HCT116 (cell line): ENCODE measurements at regions not wholly inside any gene's neighbourhood (a gene's known extent, or its start where the extent isn't known, plus 50 kb on each side); places are given as distances from the start of the nearest gene placed in this dataset.

ENCODE experiments used
- ATAC-seq: fragments of 200-7000 bp; cut with Tn5 transposase; 2 replicates; pipeline ENCODE4 v1.9.1; 2020; ENCODE audit warnings: mild to moderate bottlenecking, moderate library complexity
- BruUV-seq: library from RNA; stranded (reverse); fragments of 400-500 nt; replicated peaks from 2 replicates; lab custom pipeline; 2021; lab: Mats Ljungman, UMichigan
- CTCF ChIA-PET: fragments of 300-600 bp; sonication (Branson Sonifier 250); formaldehyde crosslinking; loops from one replicate; lab custom pipeline; 2021; ENCODE audit warnings: antibody characterized with exemption; lab: Charles Lee
- POLR2A ChIA-PET: fragments of 300-600, 350-600 bp; sonication (Branson Sonifier 250); formaldehyde crosslinking; loops from one replicate; lab custom pipeline; 2021; ENCODE audit warnings: antibody characterized with exemption; lab: Charles Lee
- RAD21 ChIA-PET, 2 experiments: fragments of 300-600 bp; sonication (Branson Sonifier 250); formaldehyde crosslinking; loops; one replicate each; lab custom pipeline; 2023; ENCODE audit warnings: low total read pairs in 2 of 2; ENCODE audit not compliant: uncharacterized antibody in 2 of 2, unreplicated experiment in 2 of 2, low non-redundant PET in 1 of 2; lab: Charles Lee
- DNase-seq: peaks from one replicate; pipeline ENCODE4 v3.0.0-alpha.2; 2010; ENCODE audit warnings: low read depth, low spot score
- H2AFZ ChIP-seq: fragments of 200-600 bp; shearing (Covaris generic), sonication (generic); 2 replicates; pipeline ENCODE4 v1.6.1; 2017; ENCODE audit warnings: low read depth, mixed run types, mixed read lengths, antibody characterized with exemption, low read length; ENCODE audit not compliant: poor library complexity, severe bottlenecking
- H3K27ac ChIP-seq: 2 replicates; pipeline ENCODE4 v1.5.1; 2012; ENCODE audit warnings: low read depth, low read length
- H3K27me3 ChIP-seq: fragments of 200-600 bp; sonication (generic); 2 replicates; pipeline ENCODE4 v1.6.1; 2016; ENCODE audit warnings: mixed run types, low read length, mixed read lengths; ENCODE audit not compliant: insufficient read depth
- H3K36me3 ChIP-seq, 2 experiments: fragments of 200-500 bp in 1 of 2; fragments of 200-600 bp in 1 of 2; sonication (Bioruptor generic) in 1 of 2; sonication (generic) in 1 of 2; 2 replicates each; pipeline versions ENCODE4 v1.5.1 to v1.6.1; 2014 to 2016; ENCODE audit warnings: low read length in 2 of 2, inconsistent platforms in 1 of 2, mixed read lengths in 1 of 2, mixed run types in 1 of 2; ENCODE audit not compliant: insufficient read depth in 2 of 2, control insufficient read depth in 1 of 2
- H3K4me1 ChIP-seq, 2 experiments: fragments of 200-600 bp in 1 of 2; sonication (generic) in 1 of 2; 2 replicates each; pipeline versions ENCODE4 v1.5.1 to v1.6.1; 2012 to 2017; ENCODE audit warnings: low read length in 2 of 2, inconsistent platforms in 1 of 2, mild to moderate bottlenecking in 1 of 2, mixed read lengths in 1 of 2, mixed run types in 1 of 2, moderate library complexity in 1 of 2; ENCODE audit not compliant: insufficient read depth in 2 of 2, control insufficient read depth in 1 of 2
- H3K4me2 ChIP-seq: fragments of 200-600 bp; sonication (generic); 2 replicates; pipeline ENCODE4 v1.6.1; 2017; ENCODE audit warnings: mixed run types, low read length, mixed read lengths
- H3K4me3 ChIP-seq, 2 experiments: fragments of 200-600 bp in 1 of 2; sonication (generic) in 1 of 2; replicated peaks in 1 of 2; 2 replicates each; pipeline ENCODE4 v1.5.1; 2011 to 2016; ENCODE audit warnings: low read length in 2 of 2, control low read depth in 1 of 2, low read depth in 1 of 2, mild to moderate bottlenecking in 1 of 2, mixed read lengths in 1 of 2, mixed run types in 1 of 2
- H3K79me2 ChIP-seq: fragments of 200-600 bp; sonication (generic); 2 replicates; pipeline ENCODE4 v1.6.1; 2017; ENCODE audit warnings: mild to moderate bottlenecking, mixed run types, low read length, moderate library complexity, mixed read lengths; ENCODE audit not compliant: insufficient read depth
- H3K9ac ChIP-seq: fragments of 200-600 bp; sonication (generic); 2 replicates; pipeline ENCODE4 v1.6.1; 2016; ENCODE audit warnings: low read length, mixed read lengths
- H3K9me2 ChIP-seq: fragments of 200-600 bp; sonication (generic), shearing (Covaris generic); 2 replicates; pipeline ENCODE4 v1.6.1; 2017; ENCODE audit warnings: mixed run types, mild to moderate bottlenecking, moderate library complexity; ENCODE audit not compliant: insufficient read depth
- H3K9me3 ChIP-seq, 2 experiments: fragments of 200-500 bp in 1 of 2; fragments of 200-600 bp in 1 of 2; sonication (Bioruptor generic) in 1 of 2; sonication (generic) in 1 of 2; 2 replicates each; pipeline ENCODE4 v1.6.1; 2014 to 2017; ENCODE audit warnings: low read length in 2 of 2, mixed read lengths in 2 of 2, inconsistent platforms in 1 of 2, low read depth in 1 of 2, mild to moderate bottlenecking in 1 of 2, mixed run types in 1 of 2, moderate library complexity in 1 of 2; ENCODE audit not compliant: control insufficient read depth in 1 of 2, insufficient read depth in 1 of 2
- H4K20me1 ChIP-seq: fragments of 200-600 bp; sonication (generic), shearing (Covaris generic); 2 replicates; pipeline ENCODE4 v1.6.1; 2017; ENCODE audit warnings: mixed run types, mild to moderate bottlenecking, moderate library complexity; ENCODE audit not compliant: insufficient read depth
- CEBPB ChIP-seq: IDR thresholded peaks from 2 replicates; pipeline ENCODE4 v1.6.1; 2012; ENCODE audit warnings: low read depth
- CTCF ChIP-seq, 3 experiments: fragments of 200-600 bp in 1 of 3; sonication (generic) in 1 of 3; IDR thresholded peaks in 2 of 3; conservative IDR thresholded peaks in 1 of 3; 2 replicates each; pipeline ENCODE4 v1.5.1; 2012 to 2017; ENCODE audit warnings: low read depth in 2 of 3, low read length in 2 of 3, antibody characterized with exemption in 1 of 3, borderline replicate concordance in 1 of 3, control low read depth in 1 of 3, mild to moderate bottlenecking in 1 of 3, mixed read lengths in 1 of 3, mixed run types in 1 of 3, moderate library complexity in 1 of 3; ENCODE audit not compliant: insufficient read depth in 1 of 3
- EGR1 ChIP-seq: IDR thresholded peaks from 2 replicates; pipeline ENCODE4 v1.6.1; 2012; ENCODE audit warnings: low read depth
- ELF1 ChIP-seq: IDR thresholded peaks from 2 replicates; pipeline ENCODE4 v1.6.1; 2012; ENCODE audit warnings: low read depth, borderline replicate concordance
- EZH2 ChIP-seq: fragments of 200-600 bp; sonication (generic); IDR thresholded peaks from 2 replicates; pipeline ENCODE4 v1.6.1; 2017; ENCODE audit warnings: antibody characterized with exemption, mixed run types
- EZH2phosphoT487 ChIP-seq: fragments of 200-600 bp; IDR thresholded peaks from 2 replicates; pipeline ENCODE4 v1.6.1; 2018; ENCODE audit warnings: antibody characterized with exemption, borderline replicate concordance
- FOSL1 ChIP-seq: IDR thresholded peaks from 2 replicates; pipeline ENCODE4 v1.6.1; 2012; ENCODE audit warnings: low read depth
- POLR2AphosphoS5 ChIP-seq: IDR thresholded peaks from 2 replicates; pipeline ENCODE4 v1.6.1; 2011; ENCODE audit warnings: mild to moderate bottlenecking, low read depth, low read length, moderate library complexity
- RAD21 ChIP-seq: IDR thresholded peaks from 2 replicates; pipeline ENCODE4 v1.6.1; 2012; ENCODE audit warnings: low read depth, mild to moderate bottlenecking
- REST ChIP-seq: IDR thresholded peaks from 2 replicates; pipeline ENCODE4 v1.6.1; 2012; ENCODE audit warnings: low read depth
- SIN3A ChIP-seq: IDR thresholded peaks from 2 replicates; pipeline ENCODE4 v1.6.1; 2012; ENCODE audit warnings: low read depth
- TCF7L2 ChIP-seq: IDR thresholded peaks from 2 replicates; pipeline ENCODE4 v1.7.0; 2011; ENCODE audit warnings: borderline replicate concordance, inconsistent platforms; ENCODE audit not compliant: insufficient read depth, insufficient read length; ENCODE audit errors: extremely low read depth
- YY1 ChIP-seq: IDR thresholded peaks from 2 replicates; pipeline ENCODE4 v1.6.1; 2011; ENCODE audit warnings: low read length, low read depth, moderate library complexity, mild to moderate bottlenecking; ENCODE audit not compliant: insufficient replicate concordance; ENCODE audit errors: extremely low read depth
- ZBTB33 ChIP-seq: IDR thresholded peaks from 2 replicates; pipeline ENCODE4 v1.6.1; 2011; ENCODE audit warnings: mild to moderate bottlenecking, low read length, moderate library complexity; ENCODE audit not compliant: insufficient replicate concordance; ENCODE audit errors: extremely low read depth
- ZFX ChIP-seq: fragments of 450-650 bp; IDR thresholded peaks from 2 replicates; pipeline ENCODE4 v1.6.1; 2017
- intact Hi-C: fragments of 100-400 bp; cut with micrococcal nuclease; formaldehyde crosslinking; loops from 2 replicates; pipeline ENCODE4 v1.10.0; 2022

- Histone ChIP-seq H3K9me2 (no peaks in the 10 kb centered on the region), H3K4me1 (peaks cover 0 to 8% of the 10 kb centered on the region in 2 experiments; a peak in 1 of 4 replicates), H3K27me3 (no peaks in the 10 kb centered on the region), H3K9ac (no peak overlapping the region), H3K9me3 (no peaks in the 10 kb centered on the region), H3K36me3 (no peaks in the 10 kb centered on the region), H3K27ac (no peak overlapping the region), H2AFZ (no peak overlapping the region), H3K4me2 (no peak overlapping the region), H3K79me2 (no peaks in the 10 kb centered on the region), H3K4me3 (no peak overlapping the region), H4K20me1 (no peaks in the 10 kb centered on the region)
- POLR2A ChIA-PET, result no interaction called here
- TF ChIP-seq SIN3A, result no peak
- TF ChIP-seq EZH2, result no peak
- no peak for TF ChIP-seq EGR1
- TF ChIP-seq CEBPB, result no peak
- no peak for TF ChIP-seq EZH2phosphoT487
- TF ChIP-seq RAD21, result no peak
- TF ChIP-seq CTCF (IDR thresholded peaks at IDR 0.05 in 2 of 3, conservative IDR thresholded peaks at IDR 0.05 in 1 of 3; ENCODE audit: borderline replicate concordance in 1 of 3, insufficient read depth in 1 of 3, low read depth in 2 of 3, low read length in 2 of 3), result no peak
- no peak for TF ChIP-seq ELF1
- no peak for TF ChIP-seq ZBTB33
- TF ChIP-seq TCF7L2, result no peak
- TF ChIP-seq ZFX, result no peak
- no peak for TF ChIP-seq REST
- TF ChIP-seq YY1, result no peak
- TF ChIP-seq FOSL1, result no peak
- no peak for TF ChIP-seq POLR2AphosphoS5
- CTCF ChIA-PET, result no interaction called here
- intact Hi-C loops, result no loop called here
- no peak for DNase-seq
- BruUV-seq, result no TSS peak
- no peak for ATAC-seq
- RAD21 ChIA-PET, result no interaction called here
These were observed 56.0 kb downstream of the PLK2 start for GRCh38 chr5:58403822-58404433.
